ENCODE measurements at regions not wholly inside any gene's neighbourhood (a gene's known extent, or its start where the extent isn't known, plus 50 kb on each side); places are given as distances from the start of the nearest gene placed in this dataset.

GRCh38 chr11:92894197-92894596 lies 75.3 kb upstream of the MTNR1B start:
- TF ChIP-seq CTCF (IDR thresholded peaks at IDR 0.05; ENCODE audit: poor library complexity, severe bottlenecking) (no peak), REST (IDR thresholded peaks at IDR 0.05; ENCODE audit: borderline replicate concordance) (no peak), MXI1 (conservative IDR thresholded peaks at IDR 0.05; ENCODE audit: poor library complexity, severe bottlenecking) (no peak), EP300 (conservative IDR thresholded peaks at IDR 0.05; ENCODE audit: poor library complexity, severe bottlenecking) (no peak), SMC3 (conservative IDR thresholded peaks at IDR 0.05; ENCODE audit: poor library complexity) (no peak)

All from neural cell (in vitro differentiated cells).